ENCODE measurements at regions not wholly inside any gene's neighbourhood (a gene's known extent, or its start where the extent isn't known, plus 50 kb on each side); places are given as distances from the start of the nearest gene placed in this dataset.

GRCh38 chr3:193780810-193781478 lies 187.9 kb downstream of the OPA1 start:
- DNase-seq = peak; percentile 41 to 80

- no peak for DNase-seq
Measured at GRCh38 chr3:193782276-193782647, 189.3 kb downstream of the OPA1 start.

GRCh38 chr3:193782747-193783146 lies 189.7 kb downstream of the OPA1 start:
- DNase-seq = no peak

GRCh38 chr3:193783166-193783896 lies 190.3 kb downstream of the OPA1 start:
- DNase-seq = no peak

DNA sequence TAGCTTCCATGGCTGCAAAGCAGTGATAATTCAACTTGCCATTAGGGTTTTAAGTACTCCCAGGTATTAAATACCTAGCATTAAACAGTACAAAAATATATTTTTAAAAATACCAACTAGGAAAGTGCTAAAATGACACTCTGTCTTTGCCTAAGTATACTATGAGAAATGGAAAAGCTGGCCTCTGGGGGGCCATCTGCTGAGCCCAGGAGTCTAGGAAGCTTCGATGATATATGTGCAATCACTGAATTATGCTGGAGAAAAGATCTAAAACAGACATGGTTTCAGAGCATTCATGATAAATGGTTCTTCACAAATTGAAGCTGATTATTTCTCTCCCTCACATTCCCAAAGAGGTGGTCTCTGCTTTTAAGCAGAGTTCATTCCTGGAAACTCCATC lies 191.8 kb downstream of the OPA1 start:
- DNase-seq = no peak

- DNase-seq = no peak
Measured at GRCh38 chr3:193787496-193787870, 194.5 kb downstream of the OPA1 start.

DNA sequence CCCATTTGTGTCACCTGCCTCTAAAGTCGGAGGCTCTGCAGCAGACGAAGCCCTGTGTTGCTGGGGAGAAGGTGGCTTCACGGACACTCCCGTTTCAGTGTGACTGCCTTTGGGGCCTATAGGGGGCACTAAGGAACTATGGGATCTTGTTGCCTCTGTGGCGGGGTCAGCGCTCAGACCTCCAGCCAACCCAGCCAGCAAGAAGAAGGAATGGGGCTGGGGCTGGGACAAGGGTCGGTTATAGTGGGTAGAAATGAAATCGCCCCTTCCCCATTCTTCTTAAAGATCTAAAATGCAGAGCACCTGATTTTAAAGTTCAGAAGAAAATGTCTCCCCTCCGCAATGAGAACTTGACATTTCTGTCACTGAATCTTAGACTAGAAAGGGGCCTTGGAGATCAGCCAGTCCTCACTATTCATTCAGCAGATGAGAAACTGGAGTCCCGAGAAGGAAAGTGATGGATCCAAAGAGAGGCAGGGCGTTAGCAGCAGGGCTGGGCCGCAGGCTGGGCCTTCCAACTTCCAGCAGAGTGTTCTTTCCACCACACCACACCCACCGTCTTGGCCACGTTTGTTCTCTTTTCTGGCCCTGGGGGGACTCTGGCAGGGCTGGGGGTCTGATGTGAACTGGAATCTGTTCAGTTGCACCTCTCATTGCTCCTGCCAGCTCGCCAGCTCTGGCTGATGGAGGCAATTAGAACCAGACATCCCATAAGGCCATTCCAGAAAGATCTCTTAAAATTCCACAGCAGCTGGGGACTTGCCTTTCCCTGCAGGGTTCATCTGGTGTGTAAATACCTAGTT lies 195.4 kb downstream of the OPA1 start:
- peak in 1 of 2 experiments; percentile 67 for DNase-seq

DNA sequence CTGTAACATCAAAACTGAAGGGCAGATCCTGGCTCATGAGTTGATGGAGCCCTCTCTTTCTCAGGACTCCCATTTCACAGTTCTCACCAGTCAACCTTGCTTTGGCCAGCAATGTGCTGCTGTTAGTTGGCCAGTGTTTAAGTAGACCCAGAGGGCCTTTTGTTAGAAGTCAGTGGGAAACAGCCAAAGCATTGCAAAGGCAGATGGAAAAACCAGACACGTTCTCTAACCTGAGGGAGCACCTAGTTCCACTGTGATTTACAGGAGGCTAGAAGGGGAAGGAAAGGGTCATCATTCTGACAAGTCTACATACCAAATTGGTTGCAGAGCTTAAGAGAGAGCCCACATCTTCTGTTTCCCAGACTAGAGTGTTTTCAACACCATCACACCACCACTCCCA lies 196.4 kb downstream of the OPA1 start:
- DNase-seq = no peak

DNA sequence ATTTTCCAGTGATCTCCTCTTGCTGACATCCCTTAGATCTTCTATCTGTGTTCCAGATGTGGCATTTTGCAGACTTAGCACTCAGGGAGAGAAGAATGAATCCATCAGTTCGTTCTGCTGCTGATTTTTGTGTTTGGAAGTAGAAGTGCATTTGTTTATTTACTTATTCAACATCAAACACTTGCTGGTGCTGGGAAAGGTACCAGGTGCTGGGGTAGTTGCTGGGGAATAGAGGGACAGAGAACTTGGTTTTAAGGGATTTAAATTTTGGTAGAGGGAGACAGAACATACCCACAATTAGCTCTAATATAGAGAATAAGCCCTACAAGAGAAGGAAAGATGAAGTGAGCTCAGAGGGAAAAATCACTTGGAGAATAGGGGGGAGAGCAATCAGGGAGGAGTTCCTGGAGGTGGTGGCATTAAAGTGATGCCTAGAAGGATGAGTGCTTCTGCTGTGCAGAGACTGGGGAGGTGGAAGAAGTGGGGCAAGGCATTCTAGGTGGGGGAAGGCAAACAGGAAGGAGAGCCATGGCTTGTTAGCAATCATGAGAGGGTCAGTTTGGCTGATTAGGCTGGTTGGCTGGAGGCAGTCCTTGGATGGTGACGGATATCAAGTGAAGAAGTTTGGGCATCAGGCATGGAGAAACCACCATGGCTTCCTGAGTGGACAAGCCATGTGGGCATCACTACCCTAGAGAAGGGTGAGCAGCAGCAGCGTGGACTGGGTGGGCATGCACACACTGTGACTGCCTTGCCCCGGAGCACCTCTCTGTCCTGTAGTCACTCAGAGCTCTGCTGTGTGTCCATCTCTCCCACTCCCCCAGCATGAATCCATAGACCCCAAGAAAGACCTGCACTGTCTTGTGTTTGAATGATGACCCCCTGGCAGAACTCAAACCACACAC lies 197.3 kb downstream of the OPA1 start:
- DNase-seq = no peak

- DNase-seq = no peak
Measured at GRCh38 chr3:193791041-193792032, 198.3 kb downstream of the OPA1 start.

- DNase-seq = no peak
Measured at GRCh38 chr3:193793123-193793522, 200.1 kb downstream of the OPA1 start.

DNA sequence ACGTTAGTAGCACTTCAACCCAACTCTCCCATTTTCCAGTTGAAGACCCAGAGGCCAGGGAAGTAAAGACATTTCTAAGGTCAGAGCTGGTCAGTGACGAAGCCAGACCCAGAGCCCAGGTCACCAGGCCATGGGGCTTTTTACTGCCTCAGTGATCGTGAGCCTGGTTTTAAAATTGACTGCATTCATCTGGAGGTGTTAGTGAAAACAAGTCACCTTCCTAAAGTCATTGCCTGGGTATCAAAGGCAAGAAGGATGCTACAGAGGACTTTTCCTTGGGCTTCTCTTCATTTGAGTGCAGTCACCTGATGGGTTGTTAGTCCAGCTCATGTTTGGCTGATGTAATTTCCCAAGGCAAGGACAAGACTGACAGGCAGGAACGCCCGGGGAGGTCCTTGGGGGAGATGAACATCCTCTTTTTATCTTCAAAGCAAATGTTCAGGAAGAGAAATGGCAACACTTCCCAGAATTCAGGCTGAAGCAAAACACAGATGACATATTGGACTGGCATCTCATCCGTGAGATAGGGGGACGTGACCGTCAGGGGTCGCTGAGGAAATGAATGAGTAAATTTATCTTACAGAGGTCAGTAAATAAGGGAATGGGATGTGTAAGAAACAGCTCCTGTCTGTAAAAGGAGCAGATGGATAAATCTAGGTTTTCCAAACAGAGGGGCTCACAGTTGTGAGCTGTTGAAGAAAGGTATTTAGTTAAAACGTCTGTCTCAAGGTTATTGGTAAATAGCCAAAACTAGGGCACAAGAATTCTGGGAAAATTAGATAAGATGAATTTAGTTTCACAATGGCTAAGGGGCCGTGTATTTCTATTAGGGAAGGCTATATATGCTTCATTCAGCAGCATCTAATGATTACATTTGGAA lies 201.2 kb downstream of the OPA1 start:
- no peak for DNase-seq

GRCh38 chr3:193795062-193795690 lies 202.2 kb downstream of the OPA1 start:
- DNase-seq = no peak

DNA sequence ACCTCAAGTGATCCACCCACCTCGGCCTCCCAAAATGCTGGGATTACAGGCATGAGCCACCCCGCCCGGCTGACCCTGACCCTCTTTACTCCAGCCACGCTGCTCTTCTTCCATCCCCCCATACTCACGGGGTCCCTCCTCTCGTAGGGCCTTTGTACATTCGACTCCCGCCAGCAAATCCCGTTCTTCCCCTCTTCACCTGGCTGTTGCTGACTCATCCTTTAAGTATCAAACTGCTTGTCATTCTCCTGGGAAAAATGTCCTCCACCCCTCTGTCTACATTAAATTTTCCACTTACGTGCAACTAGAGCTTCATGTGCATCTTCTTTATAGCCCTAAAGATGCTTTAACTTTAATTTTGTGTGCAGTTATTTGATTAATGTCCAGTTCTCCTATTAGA lies 203.1 kb downstream of the OPA1 start:
- no peak for DNase-seq

GRCh38 chr3:193797566-193797965 lies 204.6 kb downstream of the OPA1 start:
- no peak for DNase-seq

DNA sequence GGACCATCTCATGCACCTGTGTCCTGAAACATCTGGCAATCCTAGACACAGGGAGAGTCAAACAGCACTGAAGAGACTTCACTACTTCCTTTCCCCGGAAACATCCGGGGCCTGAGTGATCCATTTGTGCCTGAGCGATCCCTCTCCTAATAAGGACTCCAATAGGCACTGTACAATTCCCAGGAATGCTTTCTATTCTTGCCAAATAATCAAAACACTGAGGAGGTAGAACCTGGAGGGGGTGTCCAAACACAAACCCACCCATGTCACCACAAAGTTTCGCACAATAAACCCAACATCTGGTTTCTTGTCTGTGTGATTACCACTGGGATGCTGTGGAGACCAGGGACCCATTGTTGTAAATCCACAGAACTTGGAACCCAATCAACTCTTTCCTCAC lies 205.0 kb downstream of the OPA1 start:
- DNase-seq = no peak

DNA sequence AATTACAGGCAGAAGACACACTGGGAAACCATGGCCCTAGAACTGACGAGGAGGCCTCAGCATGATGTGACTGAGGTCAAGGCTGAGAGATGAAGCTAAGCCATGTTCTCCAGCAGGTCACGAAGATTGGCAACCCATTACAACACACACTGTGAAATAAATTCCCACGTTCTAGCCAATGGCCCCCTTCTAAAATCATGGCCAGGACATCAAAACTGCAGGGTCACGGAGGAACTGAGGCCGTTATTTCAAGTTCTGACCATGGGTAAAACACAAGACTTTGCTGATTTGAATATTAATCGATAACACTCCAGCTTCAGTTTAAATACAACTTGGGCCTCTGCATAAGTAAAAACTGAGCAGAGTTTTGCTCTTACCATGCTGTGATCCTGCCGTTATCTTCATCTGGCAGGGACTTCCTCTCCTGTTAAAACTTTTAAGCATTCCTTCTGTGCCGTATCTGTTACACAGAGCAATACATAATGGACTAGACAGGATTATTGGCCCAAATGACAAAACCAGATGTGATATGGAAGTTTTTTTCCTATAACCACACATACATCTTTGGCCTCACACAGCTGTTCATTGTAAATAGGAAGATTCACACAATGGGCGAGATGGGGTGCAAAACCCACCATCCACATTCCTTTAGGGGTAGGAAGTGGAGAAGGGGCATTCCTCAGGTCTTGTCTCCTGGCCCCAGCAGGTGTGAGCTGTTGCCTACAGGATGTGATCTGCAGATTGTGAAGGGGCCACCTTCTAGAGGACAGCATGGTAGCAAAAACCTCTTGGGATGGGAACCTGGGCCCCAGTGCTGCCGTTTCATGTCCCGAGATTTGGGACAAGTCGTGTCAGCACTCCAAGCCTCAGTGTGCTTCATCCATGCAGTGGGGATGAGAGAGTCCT lies 207.4 kb downstream of the OPA1 start:
- no peak for DNase-seq

DNA sequence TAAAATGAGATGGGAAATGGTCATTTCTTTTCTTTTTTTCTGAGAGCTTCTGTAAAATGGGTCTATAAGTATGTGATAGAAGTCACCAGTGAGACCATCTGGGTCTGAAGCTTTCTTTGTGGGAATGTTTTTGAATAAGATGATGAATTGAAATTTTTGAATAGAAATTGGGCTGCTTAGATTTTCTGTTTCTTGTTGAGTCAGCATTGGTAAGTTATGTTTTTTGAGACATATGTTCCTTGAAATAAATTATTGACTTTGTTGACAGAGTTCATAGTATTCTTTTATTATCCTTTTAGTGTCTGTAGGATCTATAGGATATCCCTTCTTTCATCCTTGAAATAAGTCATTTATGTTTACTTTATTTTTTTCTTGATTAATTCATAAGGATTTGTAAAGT lies 208.1 kb downstream of the OPA1 start:
- DNase-seq = no peak

GRCh38 chr3:193803288-193803687 lies 210.3 kb downstream of the OPA1 start:
- no peak for DNase-seq

All from NCI-H446 (cell line).